G401 (cell line): ENCODE measurements at regions not wholly inside any gene's neighbourhood (a gene's known extent, or its start where the extent isn't known, plus 50 kb on each side); places are given as distances from the start of the nearest gene placed in this dataset.
"Not testable (repeated sequence)": the region's sequence is repeated elsewhere in the genome, so short reads cannot be mapped to it uniquely, and the experiment has no call there.

Experiments
- DNase-seq: peaks from one replicate; pipeline ENCODE4 v3.0.0-alpha.2; 2015; ENCODE audit warnings: low spot score
- in situ Hi-C: cut with HindIII; loops from 2 replicates; pipeline ENCODE4 v1.10.0; 2016; ENCODE audit warnings: low sequenced_read_pairs, mixed read lengths

DNA sequence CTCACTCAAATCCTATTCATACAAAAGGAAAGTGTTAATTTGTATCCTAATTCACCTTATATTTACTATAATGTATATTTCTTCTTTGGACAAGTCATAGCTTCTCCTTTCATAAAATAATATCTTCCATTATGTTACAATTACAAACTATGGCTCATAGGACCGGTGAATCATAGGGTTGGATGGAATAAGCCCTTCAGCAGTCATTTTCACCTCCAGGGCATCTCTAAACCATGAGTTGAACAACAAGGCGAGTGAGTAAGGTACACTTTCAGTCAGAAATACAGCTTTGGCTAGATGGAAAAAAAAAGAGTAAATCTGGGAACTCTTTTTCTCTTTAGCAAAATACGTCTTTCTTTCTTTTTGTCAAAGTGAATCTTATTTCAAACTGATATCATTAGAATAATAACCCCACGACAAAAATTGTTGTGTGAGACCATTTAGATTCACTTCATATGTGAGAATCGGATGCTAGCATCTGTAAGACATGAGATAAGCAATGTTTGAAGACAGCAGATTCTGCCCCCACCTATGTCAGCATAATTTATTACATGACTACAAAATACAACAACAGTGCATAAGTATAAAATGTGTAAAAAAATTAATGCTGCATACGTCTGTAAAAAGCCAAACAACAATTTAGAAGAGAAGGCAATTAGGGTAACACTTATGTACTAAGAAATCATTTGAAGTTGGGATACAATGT lies 184.4 kb upstream of the SLC38A2 start:
- in situ Hi-C loops, result no loop called here
- DNase-seq, result no peak

DNA sequence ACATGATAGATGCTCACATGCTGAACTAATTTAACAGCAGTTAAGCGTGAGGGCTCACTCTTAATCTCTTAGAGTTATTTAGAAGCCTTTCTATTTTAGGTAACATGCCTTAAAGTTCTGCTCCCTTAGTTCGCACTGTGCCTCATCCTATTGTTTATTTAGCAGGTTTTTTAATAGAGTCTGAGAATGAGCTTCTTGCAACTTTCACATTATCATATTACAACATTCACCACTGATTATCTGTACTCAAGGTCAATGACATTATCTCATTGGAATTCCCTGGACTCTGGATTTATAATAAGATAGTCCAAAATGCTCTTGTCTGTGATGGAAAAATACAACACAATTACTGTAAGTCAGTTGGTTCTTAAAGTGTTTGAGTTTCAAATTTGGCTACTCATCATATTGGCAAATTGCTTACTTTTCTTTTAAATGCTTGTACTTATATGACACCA lies 183.6 kb upstream of the SLC38A2 start:
- DNase-seq, result no peak
- in situ Hi-C loops, result no loop called here

GRCh38 chr12:46555406-46555852 lies 182.9 kb upstream of the SLC38A2 start:
- in situ Hi-C loops, result no loop called here
- no peak for DNase-seq

DNA sequence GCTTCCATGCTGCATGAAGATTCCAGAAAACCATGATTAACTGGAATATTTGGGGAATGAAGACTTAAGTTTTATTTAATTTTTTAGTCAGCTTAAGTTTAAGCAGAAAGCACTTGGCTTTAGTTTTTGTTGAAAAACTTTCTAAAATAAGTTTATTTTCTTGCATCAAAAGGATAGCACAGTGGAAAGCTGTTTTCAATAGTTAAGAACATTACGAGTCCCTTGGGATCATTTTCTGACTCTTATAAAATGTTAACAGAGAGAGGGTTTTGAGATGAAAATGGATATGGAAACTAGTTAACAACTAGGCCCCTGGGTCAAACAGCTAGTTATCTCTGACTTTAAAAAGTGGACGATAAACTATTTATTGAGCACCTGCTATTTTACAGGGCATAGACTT lies 181.9 kb upstream of the SLC38A2 start:
- in situ Hi-C loops, result no loop called here
- DNase-seq, result no peak

DNA sequence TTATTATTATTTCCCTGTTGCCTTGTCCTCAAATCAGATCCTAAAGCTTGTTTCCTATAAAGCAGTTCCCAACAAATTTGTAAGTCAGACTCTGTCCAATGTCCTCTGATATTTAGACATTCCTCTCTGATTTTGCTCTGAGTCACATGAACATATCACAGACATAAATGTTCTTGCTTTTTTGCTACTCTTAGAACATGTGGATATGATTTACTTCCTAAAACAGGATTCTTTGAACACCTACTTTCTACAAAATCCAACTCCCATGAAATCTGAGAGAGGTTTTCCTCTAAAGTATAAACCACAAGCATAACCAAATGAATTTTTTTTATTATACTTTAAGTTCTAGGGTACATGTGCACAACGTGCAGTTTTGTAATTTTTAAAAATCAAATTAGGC lies 181.3 kb upstream of the SLC38A2 start:
- DNase-seq, result no peak
- in situ Hi-C loops, result no loop called here

- in situ Hi-C loops, result no loop called here
- no peak for DNase-seq
These were observed 180.7 kb upstream of the SLC38A2 start for GRCh38 chr12:46553266-46553665.

GRCh38 chr12:46550266-46550879 lies 177.8 kb upstream of the SLC38A2 start:
- in situ Hi-C loops, result no loop called here
- DNase-seq, result no peak

DNA sequence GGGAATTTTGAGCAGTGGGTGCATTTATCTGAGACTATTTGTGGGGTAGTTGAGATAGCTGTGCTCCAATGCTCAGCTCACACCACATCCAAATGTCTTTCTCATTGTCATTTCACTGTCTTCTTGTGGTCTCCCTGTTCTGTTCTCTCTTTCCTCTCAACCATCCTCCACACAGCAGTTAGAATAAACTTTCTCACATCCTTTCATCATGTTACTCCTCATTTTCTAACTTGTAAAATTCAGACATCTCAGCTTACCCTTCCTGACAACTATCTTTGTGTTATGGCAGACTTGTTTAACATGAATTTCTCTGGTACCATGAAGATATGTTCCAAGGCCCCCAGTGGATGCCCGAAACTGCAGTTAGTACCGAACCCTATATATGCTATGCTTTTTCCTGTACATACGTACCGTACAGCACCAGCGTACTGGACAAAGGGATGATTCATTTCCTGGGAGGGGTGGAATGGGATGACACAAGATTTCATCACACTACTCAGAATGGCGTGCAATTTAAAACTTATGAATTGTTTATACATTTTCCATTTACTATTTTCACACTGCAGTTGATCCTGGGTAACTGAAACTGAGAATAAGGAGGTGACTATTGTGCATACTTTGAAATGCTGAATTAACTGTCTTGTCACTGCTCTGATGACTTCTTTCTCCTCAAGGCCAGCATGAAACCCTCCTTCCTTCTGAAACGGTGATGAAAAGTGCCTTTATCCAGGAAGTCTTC lies 177.1 kb upstream of the SLC38A2 start:
- no peak for DNase-seq
- in situ Hi-C loops, result no loop called here

DNA sequence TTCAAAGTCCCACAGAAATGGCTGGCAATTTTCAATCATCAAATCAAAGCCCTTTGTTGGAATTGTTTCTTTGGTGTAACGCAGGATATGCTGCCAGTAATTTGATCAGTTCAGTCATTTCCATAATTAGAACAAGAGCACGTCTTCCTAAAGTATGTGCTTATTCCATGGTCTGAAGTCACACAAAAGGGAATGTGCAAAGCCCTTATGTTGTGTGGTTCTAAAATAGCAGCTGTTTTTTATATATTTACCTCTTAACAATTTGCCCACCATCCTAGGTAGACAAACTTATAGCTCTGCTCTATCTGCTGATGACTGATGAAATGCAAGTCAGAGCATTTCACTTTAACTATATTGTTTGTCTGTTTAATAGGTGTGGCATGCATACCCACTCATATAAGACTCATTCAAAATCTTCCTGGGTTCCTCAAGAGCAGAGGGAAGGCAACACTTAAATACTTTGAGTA lies 176.1 kb upstream of the SLC38A2 start:
- in situ Hi-C loops, result no loop called here
- no peak for DNase-seq

DNA sequence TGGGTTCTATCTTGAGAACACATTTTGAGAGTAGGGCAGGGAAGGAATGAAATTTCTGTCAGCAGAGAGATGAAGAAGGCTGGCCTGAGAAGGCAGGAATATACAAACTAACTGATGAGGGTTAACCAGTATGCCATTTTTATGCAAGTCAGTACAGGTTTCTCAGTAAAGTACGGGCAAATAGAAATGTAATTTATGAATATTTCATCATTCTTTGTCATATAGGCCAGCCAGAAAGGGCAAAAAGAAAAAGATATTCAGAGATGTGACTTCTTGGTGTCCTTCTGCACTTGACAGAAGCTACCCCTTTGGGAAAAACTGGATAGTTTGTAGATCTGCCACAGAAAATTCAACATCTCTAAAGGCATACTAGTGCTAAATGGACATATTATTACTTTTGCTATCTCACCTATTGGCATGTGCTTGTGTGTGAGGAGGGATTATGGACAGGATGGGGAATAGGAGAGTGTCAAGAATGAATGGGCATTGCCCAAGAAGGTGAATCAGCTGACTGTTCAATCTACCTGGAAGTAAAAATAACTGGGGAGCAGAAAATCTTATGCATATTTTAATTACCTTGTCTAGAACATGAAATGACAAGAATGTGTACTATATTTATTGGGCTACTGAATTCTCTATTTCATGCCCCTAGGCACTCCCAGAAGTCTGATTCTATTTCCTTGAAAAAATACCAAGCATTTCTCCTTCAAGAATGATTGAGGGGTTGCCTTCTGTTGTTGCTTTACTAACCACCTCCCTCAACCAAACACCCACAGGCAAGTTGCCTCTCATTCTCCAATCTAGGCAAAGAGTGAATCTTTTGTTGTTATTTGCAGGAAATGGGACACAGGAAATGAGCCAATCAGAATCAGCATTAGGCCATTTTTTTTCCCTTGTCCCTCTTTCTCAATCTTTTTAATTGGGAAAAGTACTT lies 175.1 kb upstream of the SLC38A2 start:
- in situ Hi-C loops, result no loop called here
- DNase-seq, result no peak

GRCh38 chr12:46546634-46547273 lies 174.2 kb upstream of the SLC38A2 start:
- no peak for DNase-seq
- in situ Hi-C loops, result no loop called here

GRCh38 chr12:46543378-46543795 lies 170.8 kb upstream of the SLC38A2 start:
- in situ Hi-C loops, DNase-seq: not testable (repeated sequence)

DNA sequence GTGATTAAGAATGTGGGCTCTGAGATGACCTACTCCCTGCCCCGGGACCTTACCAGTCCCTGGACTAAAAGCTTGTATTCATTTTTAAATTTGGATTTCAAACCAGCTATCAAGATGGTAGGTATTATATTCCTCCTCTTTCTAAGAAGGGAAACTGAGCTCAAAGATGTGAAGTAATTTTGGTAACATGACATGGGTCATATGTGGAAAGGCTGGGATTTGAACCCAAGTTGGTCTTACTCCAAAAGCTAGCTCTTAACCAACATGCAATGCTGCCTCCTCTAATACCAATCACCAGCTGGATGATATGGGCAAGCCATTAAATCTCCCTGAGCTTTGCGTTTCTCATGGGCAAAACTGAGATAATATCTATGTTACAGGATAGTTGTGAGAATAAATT lies 166.4 kb upstream of the SLC38A2 start:
- DNase-seq, result no peak
- in situ Hi-C loops, result no loop called here

- in situ Hi-C loops, result no loop called here
- DNase-seq, result no peak
These were observed 164.9 kb upstream of the SLC38A2 start for GRCh38 chr12:46537387-46537955.

DNA sequence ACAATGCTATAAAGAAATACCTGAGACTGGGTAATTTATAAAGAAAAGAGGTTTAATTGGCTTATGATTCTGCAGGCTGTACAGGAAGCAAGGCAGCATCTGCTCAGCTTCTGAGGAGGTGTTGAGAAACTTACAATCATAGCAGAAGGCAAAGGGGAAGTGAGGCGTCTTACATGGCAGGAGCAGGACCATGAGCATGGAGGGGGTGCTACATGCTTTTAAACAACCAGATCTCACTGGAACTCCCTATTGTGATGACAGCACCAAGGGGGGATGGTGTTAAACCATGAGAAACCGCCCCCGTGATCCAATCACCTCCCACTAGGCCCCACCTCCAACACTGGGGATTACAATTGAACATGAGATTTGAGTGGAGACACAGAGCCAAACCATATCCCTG lies 163.7 kb upstream of the SLC38A2 start:
- in situ Hi-C loops, DNase-seq: not testable (repeated sequence)

DNA sequence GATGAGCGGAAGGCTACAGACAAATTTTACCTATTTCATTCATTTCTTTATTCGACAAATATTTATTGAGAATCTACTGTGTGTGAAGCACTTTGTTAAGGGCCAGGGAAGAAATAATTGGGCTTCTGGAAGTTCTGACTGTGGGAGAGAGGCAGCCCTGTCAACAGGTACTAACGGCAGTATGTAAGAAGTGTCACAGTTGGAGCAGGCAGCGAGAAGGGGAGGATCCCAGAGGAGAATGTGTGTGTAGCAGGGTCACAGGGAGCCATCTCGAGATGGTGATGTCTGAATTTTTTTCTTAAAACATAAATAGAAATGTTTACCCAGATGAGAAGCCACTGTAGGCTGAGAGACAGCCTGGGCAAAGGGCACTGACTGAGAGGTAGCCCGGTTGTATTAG lies 163.3 kb upstream of the SLC38A2 start:
- no peak for DNase-seq
- in situ Hi-C loops, result no loop called here

GRCh38 chr12:46535376-46535775 lies 162.8 kb upstream of the SLC38A2 start:
- DNase-seq, result no peak
- in situ Hi-C loops, result no loop called here

DNA sequence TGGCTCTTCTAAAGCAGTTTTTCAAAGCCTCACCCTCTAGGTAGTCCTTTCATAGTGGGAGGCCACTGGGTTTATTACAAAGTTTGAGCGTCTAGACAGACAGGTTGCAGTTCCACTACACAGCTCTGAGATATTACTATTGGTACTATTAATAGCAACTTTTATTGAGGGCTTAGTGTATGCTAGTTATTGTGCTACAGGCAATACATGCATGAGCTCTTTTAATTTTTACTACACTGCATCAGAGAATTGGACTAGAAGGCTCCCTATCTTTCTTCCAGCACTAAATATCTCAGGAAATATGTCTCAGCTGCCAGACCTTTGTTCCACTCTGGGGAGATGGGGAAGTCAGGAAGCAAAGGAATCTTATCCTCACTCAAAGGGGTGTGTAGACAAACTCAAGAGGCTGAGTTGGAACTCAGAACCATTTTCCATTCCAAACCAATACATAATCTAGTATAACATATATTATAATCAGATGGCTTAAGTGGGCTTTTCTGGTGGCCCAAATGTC lies 161.8 kb upstream of the SLC38A2 start:
- in situ Hi-C loops, result no loop called here
- no peak for DNase-seq
